Prostate gland (tissue), 1 donor: ENCODE measurements at regions not wholly inside any gene's neighbourhood (a gene's known extent, or its start where the extent isn't known, plus 50 kb on each side); places are given as distances from the start of the nearest gene placed in this dataset.

Source experiments
- POLR2A ChIP-seq: fragments of 450-650 bp; IDR thresholded peaks from one replicate; pipeline ENCODE4 v1.6.1; 2016; ENCODE audit warnings: antibody characterized with exemption, mild to moderate bottlenecking
- POLR2AphosphoS5 ChIP-seq: sonication (generic); formaldehyde crosslinking; IDR thresholded peaks from one replicate; pipeline ENCODE4 v1.6.1; 2017; ENCODE audit warnings: antibody characterized with exemption

DNA sequence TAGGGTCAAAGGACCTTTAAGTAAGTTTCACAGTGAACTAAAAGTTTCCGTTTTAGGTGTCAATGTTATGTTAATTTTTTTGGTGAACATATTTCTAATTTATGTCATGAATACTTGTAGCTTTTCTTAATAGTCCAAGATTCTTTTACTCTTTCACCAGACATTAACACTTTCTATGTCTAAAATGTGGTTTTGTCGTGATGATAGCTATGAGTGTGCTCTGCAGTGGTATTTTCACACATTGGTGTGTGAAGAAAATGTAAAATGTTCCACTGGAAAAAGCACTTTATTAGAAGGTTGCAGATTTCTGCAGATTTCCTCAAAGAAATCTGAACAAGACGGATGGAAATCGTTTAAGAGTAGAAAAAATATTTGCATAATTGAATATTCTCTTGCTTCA is 561.0 kb upstream of the ANKRD30A start:
- TF ChIP-seq POLR2A: no peak
- TF ChIP-seq POLR2AphosphoS5: no peak
